Activated CD4-positive, alpha-beta T cell treated with anti-CD3 and anti-CD28 coated beads for 48 hours (primary cell): ENCODE measurements at regions not wholly inside any gene's neighbourhood (a gene's known extent, or its start where the extent isn't known, plus 50 kb on each side); places are given as distances from the start of the nearest gene placed in this dataset.
A peak's percentile ranks its signal among the peaks of the same experiment; 100 is the strongest.
"Not testable (repeated sequence)": the region's sequence is repeated elsewhere in the genome, so short reads cannot be mapped to it uniquely, and the experiment has no call there.

Experiments
- DNase-seq: peaks from one replicate; pipeline ENCODE4 v3.0.0-alpha.2; 2020

GRCh38 chr22:11253000-11253511, 4274.9 kb upstream of the OR11H1 start:
- no peak for DNase-seq

- not testable (repeated sequence) for DNase-seq
These were observed 4257.0 kb upstream of the OR11H1 start for GRCh38 chr22:11270981-11271380.

DNA sequence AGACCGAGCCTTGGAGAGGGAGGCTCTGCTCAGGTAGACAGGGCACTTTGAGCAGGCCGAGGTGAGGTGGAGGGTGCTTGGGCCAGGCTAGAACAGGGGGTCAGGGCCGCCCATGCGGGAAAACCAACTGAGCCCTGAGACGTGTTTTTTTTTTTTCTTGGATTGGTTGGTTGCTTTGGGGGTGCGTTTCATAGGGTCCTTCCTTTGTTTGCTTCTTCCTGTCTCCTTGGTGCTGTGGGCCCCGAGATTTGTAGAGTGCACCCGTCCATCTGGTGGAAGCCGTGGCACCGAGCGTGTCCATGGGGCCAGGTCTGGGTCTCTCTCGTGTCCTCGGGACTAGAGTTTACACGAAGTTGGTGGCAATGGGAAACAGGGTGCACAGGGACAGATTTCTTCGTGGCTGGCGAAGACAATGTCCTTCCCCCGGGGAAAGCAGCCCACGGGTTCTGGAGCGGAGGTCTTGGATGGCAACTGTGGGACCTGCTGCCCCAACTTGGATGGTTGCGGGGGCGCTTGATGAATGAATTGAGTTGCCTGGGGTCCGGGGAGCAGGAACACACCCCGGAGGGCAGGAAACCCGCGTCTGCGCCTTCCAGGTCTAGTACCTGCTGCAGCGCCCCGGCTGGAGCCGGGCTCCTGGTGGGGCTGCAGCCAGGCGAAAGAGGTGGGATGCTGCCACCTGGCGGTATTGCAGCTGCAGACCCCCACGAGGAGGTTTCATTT, 4242.7 kb upstream of the OR11H1 start:
- peak; percentile 55 for DNase-seq

DNA sequence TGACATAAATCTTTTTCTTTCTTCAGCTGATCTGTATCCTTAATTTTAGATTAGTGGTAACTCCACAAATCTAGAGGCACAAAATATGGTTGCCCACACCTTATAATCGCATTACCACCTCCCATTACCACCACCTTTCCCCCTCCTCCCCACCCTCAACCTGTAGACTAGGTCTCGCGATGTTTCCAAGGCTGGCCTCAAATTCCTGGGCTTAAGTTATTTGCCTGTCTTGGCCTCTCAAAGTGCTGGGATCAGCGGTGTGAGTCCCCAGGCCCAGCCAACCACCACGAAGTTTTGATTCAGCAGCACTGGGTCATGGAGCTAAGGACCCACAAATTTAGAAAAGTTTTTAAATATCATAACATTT, 4242.2 kb upstream of the OR11H1 start:
- DNase-seq, result not testable (repeated sequence)

DNA sequence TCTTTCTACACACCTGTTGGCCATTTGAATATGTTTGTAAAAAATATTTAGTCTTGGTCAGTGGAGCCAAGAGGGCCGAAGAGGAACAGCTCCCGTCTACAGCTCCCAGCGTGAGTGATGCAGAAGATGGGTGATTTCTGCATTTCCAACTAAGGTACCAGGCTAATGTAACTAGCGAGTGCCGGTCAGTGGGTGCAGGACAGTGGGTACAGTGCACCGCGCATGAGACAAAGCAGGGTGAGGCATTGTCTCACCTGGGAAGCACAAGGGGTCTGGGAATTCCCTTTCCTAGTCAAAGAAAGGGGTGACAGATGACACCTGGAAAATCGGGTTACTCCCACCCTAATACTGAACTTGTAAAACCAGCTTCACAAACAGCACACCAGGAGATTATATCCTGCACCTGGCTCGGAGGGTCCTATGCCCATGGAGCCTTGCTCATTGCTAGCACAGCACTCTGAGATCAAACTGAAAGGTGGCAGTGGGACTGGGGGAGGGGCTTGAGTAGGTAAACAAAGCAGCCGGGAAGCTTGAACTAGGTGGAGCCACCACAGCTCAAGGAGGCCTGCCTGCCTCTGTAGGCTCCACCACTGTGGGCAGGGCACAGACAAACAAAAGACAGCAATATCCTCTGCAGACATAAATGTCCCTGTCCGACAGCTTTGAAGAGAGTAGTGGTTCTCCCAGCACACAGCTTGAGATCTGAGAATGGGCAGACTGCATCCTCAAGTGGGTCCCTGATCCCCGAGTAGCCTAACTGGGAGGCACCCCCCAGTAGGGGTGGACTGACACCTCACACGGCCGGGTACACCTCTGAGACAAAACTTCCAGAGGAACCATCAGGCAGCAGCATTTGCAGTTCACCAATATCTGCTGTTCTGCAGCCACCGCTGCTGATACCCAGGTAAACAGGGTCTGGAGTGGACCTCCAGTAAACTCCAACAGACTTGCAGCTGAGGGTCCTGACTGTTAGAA, 4239.5 kb upstream of the OR11H1 start:
- DNase-seq, result not testable (repeated sequence)

DNA sequence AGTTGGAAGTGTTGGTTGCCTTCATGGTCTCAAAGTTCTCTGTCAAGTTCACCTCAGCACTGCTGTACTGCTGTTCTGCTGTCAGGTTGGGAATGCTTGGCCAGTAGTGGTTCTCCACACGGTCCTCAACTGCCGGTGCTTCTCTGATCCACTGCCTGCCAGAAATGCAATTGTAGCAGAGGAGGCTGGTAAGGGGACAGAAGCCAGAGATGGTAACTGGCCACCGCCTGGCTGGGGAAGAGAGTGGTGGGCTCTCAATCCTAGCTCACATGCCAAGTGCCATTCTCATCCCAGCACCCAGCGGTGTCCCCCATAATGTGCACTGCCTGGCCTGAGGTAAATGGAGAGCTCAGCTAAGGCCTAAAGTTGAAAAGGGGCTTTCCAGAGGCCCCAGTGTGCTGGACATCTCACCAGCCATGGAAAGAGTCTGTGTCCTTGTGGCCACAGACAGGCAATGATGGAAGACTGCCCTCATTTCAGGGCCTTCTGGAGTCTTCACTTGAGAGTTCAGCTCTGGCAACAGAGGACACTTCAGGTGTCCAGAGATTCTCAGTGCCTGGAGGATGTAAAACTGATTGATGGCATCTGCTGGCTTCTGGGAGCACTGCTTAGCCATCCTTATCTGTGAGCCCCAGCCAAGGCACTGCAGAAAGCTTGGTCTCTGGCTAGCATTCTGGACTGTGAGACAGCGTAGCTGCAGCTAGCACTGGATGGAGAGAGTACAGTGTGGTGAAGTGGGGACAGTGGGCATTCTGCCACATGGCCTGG, 4229.7 kb upstream of the OR11H1 start:
- not testable (repeated sequence) for DNase-seq

- DNase-seq, result not testable (repeated sequence)
These were observed 4225.6 kb upstream of the OR11H1 start for GRCh38 chr22:11302427-11302826.

DNA sequence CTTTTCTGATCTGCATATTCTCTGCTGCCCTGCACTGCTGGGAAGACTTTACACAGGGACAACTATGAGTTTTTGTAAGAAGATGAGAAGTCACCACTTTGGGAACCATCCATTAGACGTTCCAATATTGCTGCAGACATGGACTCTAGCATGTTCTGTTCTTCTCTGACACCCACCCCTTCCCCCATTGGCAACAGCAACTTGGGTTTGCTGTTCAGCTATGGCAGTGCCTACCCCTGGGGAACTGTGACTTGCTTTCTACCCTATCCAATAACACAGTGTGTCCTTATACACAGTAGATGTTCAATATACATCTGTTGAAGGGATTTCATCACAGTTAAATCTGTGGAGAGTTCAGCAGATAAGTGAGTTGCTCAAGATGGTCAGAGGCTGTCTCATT, 4225.1 kb upstream of the OR11H1 start:
- DNase-seq, result not testable (repeated sequence)

DNA sequence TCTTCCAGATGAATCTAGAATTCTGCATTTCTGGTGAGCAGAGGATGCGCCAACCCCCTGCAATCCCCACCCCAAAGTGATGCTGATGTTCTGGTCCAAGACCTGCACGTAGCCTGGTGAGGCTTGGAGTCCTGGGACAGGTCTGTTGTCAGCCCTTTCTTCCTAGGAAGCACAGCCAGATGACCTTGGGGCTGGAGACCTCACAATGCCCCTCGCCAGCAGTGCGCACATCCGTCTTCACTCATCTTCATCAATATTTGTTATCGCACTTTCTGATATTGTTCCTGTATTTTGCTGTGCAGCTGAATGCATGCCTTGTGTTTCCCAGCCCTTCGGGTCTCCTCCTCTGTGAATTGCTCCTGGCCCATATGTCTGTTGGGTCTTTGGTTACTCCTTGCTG, 4222.8 kb upstream of the OR11H1 start:
- DNase-seq, result not testable (repeated sequence)

DNA sequence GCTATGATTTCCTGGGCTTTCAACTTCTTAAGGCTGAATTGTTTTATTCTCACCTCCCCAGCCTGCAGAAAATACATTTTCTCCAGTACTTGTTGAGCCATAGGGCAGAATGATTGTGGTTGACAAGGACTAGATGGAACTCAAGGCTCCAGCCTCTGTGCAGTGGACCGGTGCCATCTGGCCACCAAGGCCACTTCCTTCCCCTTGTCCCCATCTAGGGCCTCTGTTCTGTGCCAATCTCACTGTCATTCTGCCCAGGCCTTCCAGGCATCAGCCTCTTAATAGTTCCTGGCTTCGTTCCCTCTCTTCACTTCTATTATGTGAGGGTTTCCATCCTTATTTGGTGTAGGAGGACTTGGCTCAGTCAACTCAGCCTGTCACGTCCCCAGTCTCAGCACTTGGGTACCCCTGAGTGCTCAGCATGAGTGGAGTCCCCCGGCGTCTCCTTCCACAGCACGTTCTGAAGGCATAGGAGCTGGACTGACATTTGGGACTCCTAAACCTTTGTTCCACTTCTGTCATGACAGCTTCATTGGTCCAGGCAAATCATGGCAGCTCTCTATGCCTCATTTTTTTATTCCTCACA, 4221.0 kb upstream of the OR11H1 start:
- not testable (repeated sequence) for DNase-seq

- no peak for DNase-seq
These were observed 4220.0 kb upstream of the OR11H1 start for GRCh38 chr22:11307998-11308397.

- DNase-seq, result not testable (repeated sequence)
These were observed 4218.2 kb upstream of the OR11H1 start for GRCh38 chr22:11309777-11310176.

GRCh38 chr22:11310647-11311046, 4217.3 kb upstream of the OR11H1 start:
- not testable (repeated sequence) for DNase-seq

- DNase-seq, result not testable (repeated sequence)
These were observed 4215.4 kb upstream of the OR11H1 start for GRCh38 chr22:11312640-11313039.

- not testable (repeated sequence) for DNase-seq
These were observed 4214.8 kb upstream of the OR11H1 start for GRCh38 chr22:11313040-11313759.

- not testable (repeated sequence) for DNase-seq
These were observed 4209.4 kb upstream of the OR11H1 start for GRCh38 chr22:11318633-11319032.

GRCh38 chr22:11324439-11325037, 4203.5 kb upstream of the OR11H1 start:
- not testable (repeated sequence) for DNase-seq

DNA sequence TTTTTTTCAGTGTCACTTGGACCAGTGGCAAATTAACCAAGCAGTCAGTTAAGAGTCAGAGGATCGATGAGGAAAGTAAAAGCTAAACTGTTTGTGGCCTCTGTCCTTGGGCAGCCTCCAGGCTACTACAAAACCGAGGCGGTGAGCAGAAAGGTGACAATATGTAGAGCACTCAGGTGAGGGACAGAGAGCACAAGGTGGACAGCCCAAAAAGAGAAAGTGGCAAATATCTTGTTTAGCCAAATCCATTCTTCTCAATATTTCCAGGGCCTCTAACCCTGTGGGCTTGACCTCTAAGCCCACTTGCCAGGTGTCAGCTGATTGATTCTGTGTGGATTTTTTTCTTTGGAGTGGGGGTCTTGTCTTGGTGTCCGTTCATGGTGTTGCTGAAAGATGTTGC, 4202.2 kb upstream of the OR11H1 start:
- no peak for DNase-seq

GRCh38 chr22:11341387-11342068, 4186.5 kb upstream of the OR11H1 start:
- not testable (repeated sequence) for DNase-seq

DNA sequence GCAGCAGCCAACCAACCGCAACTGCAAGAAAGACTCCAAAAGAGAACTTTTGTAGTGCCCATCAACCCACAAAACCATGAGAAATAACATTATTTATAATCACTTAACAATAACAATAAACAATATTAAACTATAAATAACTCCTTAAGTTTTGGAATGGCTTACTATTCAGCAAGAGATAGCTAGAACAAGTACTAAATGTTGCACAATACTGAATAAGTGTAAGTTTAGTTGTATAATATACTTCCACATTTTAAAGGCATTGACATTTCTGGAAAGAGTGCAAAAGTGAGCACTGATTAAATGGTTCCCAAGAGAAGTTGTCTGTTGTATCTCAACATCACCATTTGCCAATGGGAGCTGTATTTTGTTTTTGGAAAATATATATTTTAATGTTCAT, 4176.8 kb upstream of the OR11H1 start:
- DNase-seq, result not testable (repeated sequence)

GRCh38 chr22:11352287-11352686, 4175.7 kb upstream of the OR11H1 start:
- not testable (repeated sequence) for DNase-seq
